Naive thymus-derived CD4-positive, alpha-beta T cell (primary cell): ENCODE measurements at regions not wholly inside any gene's neighbourhood (a gene's known extent, or its start where the extent isn't known, plus 50 kb on each side); places are given as distances from the start of the nearest gene placed in this dataset.
"Not testable (repeated sequence)": the region's sequence is repeated elsewhere in the genome, so short reads cannot be mapped to it uniquely, and the experiment has no call there.

Experiments
- ATAC-seq: fragments of 150-1000 bp; cut with Tn5 transposase; 2 replicates; pipeline ENCODE4 v1.10.0; 2021; ENCODE audit warnings: mild to moderate bottlenecking, moderate library complexity
- CTCF ChIA-PET: fragments of 350-600 bp; sonication (Branson Sonifier 250); formaldehyde crosslinking; loops from one replicate; lab custom pipeline; 2021; ENCODE audit warnings: antibody characterized with exemption; lab: Charles Lee
- POLR2A ChIA-PET: fragments of 350-600 bp; sonication (Branson Sonifier 250); formaldehyde crosslinking; loops from one replicate; lab custom pipeline; 2021; ENCODE audit warnings: antibody characterized with exemption, inconsistent platforms; lab: Charles Lee
- DNase-seq, 9 donors: peaks; one replicate each; pipeline versions ENCODE4 v3.0.0 to v3.0.0-alpha.2; 2020 to 2022; ENCODE audit warnings: mixed read lengths in 1 of 9
- H3K27ac ChIP-seq: one replicate; pipeline ENCODE4 v1.7.0; 2013; ENCODE audit warnings: mild to moderate bottlenecking, low read depth, low read length, moderate library complexity
- H3K27me3 ChIP-seq, 2 donors: one replicate each; pipeline ENCODE4 v1.7.0; 2013; ENCODE audit warnings: low read length in 2 of 2, mild to moderate bottlenecking in 2 of 2, moderate library complexity in 2 of 2; ENCODE audit not compliant: control insufficient read depth in 2 of 2, insufficient read depth in 2 of 2
- H3K36me3 ChIP-seq, 3 experiments: 1 replicate in 2 of 3; 2 replicates in 1 of 3; pipeline ENCODE4 v1.7.0; 2013; ENCODE audit warnings: low read length in 3 of 3, mild to moderate bottlenecking in 3 of 3, moderate library complexity in 1 of 3; ENCODE audit not compliant: insufficient read depth in 3 of 3, control insufficient read depth in 2 of 3
- H3K4me1 ChIP-seq, 2 donors: one replicate each; pipeline ENCODE4 v1.7.0; 2013; ENCODE audit warnings: low read length in 2 of 2, mild to moderate bottlenecking in 2 of 2, moderate library complexity in 1 of 2; ENCODE audit not compliant: control insufficient read depth in 2 of 2, insufficient read depth in 2 of 2
- H3K4me3 ChIP-seq: 2 replicates; pipeline ENCODE4 v1.7.0; 2013; ENCODE audit warnings: mild to moderate bottlenecking, low read length
- H3K9me3 ChIP-seq, 3 experiments: 1 replicate in 2 of 3; 2 replicates in 1 of 3; pipeline ENCODE4 v1.7.0; 2013; ENCODE audit warnings: low read length in 3 of 3; ENCODE audit not compliant: control insufficient read depth in 2 of 3
- H3K27ac Mint-ChIP-seq, 9 donors: one replicate each; pipeline ENCODE4 v1.8.0; 2020 to 2022; ENCODE audit warnings: mixed read lengths in 9 of 9, mild to moderate bottlenecking in 8 of 9, moderate library complexity in 5 of 9, inconsistent platforms in 2 of 9
- H3K27me3 Mint-ChIP-seq, 5 donors: one replicate each; pipeline ENCODE4 v1.8.0; 2021 to 2022; ENCODE audit warnings: mixed read lengths in 5 of 5, mild to moderate bottlenecking in 1 of 5
- H3K36me3 Mint-ChIP-seq, 5 donors: one replicate each; pipeline ENCODE4 v1.8.0; 2020 to 2022; ENCODE audit warnings: mixed read lengths in 5 of 5, mild to moderate bottlenecking in 3 of 5, inconsistent platforms in 1 of 5
- H3K4me1 Mint-ChIP-seq, 7 donors: one replicate each; pipeline ENCODE4 v1.8.0; 2020 to 2022; ENCODE audit warnings: mixed read lengths in 7 of 7, mild to moderate bottlenecking in 3 of 7, inconsistent platforms in 1 of 7
- H3K4me3 Mint-ChIP-seq, 10 donors: one replicate each; pipeline ENCODE4 v1.8.0; 2020 to 2022; ENCODE audit warnings: mild to moderate bottlenecking in 10 of 10, mixed read lengths in 10 of 10, moderate library complexity in 6 of 10, inconsistent platforms in 2 of 10
- H3K9me3 Mint-ChIP-seq, 11 donors: one replicate each; pipeline ENCODE4 v1.8.0; 2020 to 2022; ENCODE audit warnings: mixed read lengths in 11 of 11, mild to moderate bottlenecking in 4 of 11, inconsistent platforms in 1 of 11, moderate library complexity in 1 of 11
- intact Hi-C, 2 donors: fragments of 100-400 bp; cut with micrococcal nuclease; formaldehyde crosslinking; loops; one replicate each; pipeline ENCODE4 v1.15.1; 2023

DNA sequence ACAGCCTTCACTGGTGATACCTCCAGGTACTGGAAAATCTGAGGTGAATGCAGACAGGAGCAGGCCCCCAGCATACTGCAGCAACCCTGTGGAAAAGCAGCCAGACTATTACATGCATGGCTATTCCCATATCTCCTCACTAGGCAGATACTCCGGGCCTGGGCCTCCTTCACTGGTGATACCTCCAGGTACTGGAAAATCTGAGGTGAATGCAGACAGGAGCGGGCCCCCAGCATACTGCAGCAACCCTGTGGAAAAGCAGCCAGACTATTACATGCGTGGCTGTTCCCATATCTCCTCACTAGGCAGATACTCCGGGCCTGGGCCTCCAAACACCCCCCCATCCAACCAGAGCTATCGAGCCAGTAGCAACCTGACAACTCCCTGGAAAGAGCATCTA lies 724.2 kb downstream of the KLHL13 start:
- intact Hi-C loops, H3K4me3 ChIP-seq, H3K4me1 ChIP-seq, DNase-seq, H3K9me3 Mint-ChIP-seq, H3K4me1 Mint-ChIP-seq, H3K27me3 Mint-ChIP-seq, H3K9me3 ChIP-seq, H3K36me3 ChIP-seq, POLR2A ChIA-PET, H3K27ac Mint-ChIP-seq, CTCF ChIA-PET, H3K27ac ChIP-seq, H3K36me3 Mint-ChIP-seq, H3K27me3 ChIP-seq, H3K4me3 Mint-ChIP-seq, ATAC-seq: not testable (repeated sequence)

DNA sequence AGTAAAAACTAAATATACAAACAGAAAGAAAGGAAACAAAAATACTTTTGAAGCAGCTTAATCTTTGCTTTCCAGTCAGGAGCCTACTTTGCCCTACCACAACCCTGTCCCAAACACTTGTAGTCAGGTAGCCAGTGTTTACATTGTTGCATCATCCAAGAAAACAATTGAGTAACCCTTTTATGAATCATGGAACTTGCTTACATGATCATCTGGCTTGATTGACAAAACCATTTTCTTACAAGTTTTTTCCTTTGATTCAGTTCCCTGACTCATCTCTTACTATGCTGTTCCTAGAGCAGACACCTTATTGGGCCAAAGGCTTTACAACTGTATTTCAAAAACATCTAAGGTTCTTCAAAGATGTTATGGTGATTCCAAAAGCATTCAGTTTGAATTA lies 740.1 kb downstream of the KLHL13 start:
- H3K27me3 ChIP-seq, result no peaks in the 10 kb centered on the region
- ATAC-seq (no peak), DNase-seq (no peak)
- Mint-ChIP-seq H3K4me1 (no peaks in the 10 kb centered on the region), H3K27ac (no peak overlapping the region), H3K4me3 (no peak overlapping the region), H3K27me3 (no peaks in the 10 kb centered on the region), H3K9me3 (peaks cover 0 to 4% (median 0%) of the 10 kb centered on the region in 11 donors), H3K36me3 (no peaks in the 10 kb centered on the region)
- CTCF ChIA-PET, result no interaction called here
- H3K36me3 ChIP-seq, result no peaks in the 10 kb centered on the region
- no peaks in the 10 kb centered on the region for H3K9me3 ChIP-seq
- H3K27ac ChIP-seq, result no peak overlapping the region
- no peak overlapping the region for H3K4me3 ChIP-seq
- POLR2A ChIA-PET, result no interaction called here
- no peaks in the 10 kb centered on the region for H3K4me1 ChIP-seq
- intact Hi-C loops, result no loop called here

DNA sequence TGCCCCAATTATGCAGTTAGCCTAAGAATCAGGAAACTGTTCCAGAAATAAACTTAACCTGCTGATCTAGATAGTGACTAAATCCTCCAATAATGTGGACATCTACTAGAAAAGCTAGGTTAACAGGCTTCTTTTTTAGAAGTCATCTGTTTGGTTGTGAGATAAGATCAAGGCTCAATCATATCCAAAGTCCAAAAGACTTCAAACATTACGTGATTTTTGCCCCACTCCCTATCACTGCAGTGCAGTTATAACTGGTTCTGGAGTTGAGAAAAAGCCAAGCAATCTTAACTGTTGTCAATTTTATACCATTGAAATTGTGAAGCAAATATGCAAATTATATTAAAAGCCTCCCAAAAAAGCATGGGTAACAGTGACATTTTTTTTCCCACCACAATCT lies 781.4 kb downstream of the KLHL13 start:
- CTCF ChIA-PET, result no interaction called here
- ATAC-seq, result no peak

DNA sequence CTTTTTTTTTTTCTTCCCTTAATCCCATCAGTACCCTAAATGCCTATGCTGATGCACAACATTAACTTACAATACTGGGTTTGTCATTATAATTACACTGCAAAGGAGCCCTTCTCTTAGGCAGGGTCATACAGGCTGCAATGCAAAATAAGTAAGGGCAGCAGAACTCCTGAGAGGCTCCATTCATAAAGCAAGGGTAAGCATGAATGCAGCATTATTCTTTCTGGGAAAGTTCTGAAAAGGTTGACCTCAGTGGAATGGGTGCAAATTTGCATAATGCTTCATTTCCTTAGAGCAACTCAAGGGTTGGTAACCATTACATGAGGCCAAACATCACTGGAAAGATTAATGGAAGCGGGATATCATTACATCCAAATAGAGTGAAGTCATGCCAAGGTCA lies 789.2 kb downstream of the KLHL13 start:
- no peaks in the 10 kb centered on the region for H3K36me3 Mint-ChIP-seq
- H3K9me3 Mint-ChIP-seq, result peaks cover 0 to 5% (median 1%) of the 10 kb centered on the region in 11 donors
- Histone ChIP-seq H3K27me3 (no peaks in the 10 kb centered on the region), H3K4me1 (no peaks in the 10 kb centered on the region), H3K4me3 (no peak overlapping the region), H3K9me3 (no peaks in the 10 kb centered on the region), H3K36me3 (no peaks in the 10 kb centered on the region), H3K27ac (no peak overlapping the region)
- no peaks in the 10 kb centered on the region for H3K27me3 Mint-ChIP-seq
- intact Hi-C loops, result no loop called here
- ChIA-PET POLR2A (no interaction called here), CTCF (no interaction called here)
- ATAC-seq (no peak), DNase-seq (no peak)
- no peak overlapping the region for H3K4me3 Mint-ChIP-seq
- H3K27ac Mint-ChIP-seq, result no peak overlapping the region
- H3K4me1 Mint-ChIP-seq, result no peaks in the 10 kb centered on the region

More for the DNA sequence above, 781.4 kb downstream of the KLHL13 start:
- Histone ChIP-seq H3K27me3 (no peaks in the 10 kb centered on the region), H3K4me1 (no peaks in the 10 kb centered on the region), H3K36me3 (no peaks in the 10 kb centered on the region), H3K27ac (no peak overlapping the region), H3K9me3 (no peaks in the 10 kb centered on the region), H3K4me3 (no peak overlapping the region)
- DNase-seq, result no peak
- intact Hi-C loops, result no loop called here
- Mint-ChIP-seq H3K27me3 (no peaks in the 10 kb centered on the region), H3K4me1 (no peaks in the 10 kb centered on the region), H3K27ac (no peak overlapping the region), H3K9me3 (peaks cover 0 to 4% (median 0%) of the 10 kb centered on the region in 11 donors), H3K36me3 (no peaks in the 10 kb centered on the region), H3K4me3 (no peak overlapping the region)
- POLR2A ChIA-PET, result no interaction called here

DNA sequence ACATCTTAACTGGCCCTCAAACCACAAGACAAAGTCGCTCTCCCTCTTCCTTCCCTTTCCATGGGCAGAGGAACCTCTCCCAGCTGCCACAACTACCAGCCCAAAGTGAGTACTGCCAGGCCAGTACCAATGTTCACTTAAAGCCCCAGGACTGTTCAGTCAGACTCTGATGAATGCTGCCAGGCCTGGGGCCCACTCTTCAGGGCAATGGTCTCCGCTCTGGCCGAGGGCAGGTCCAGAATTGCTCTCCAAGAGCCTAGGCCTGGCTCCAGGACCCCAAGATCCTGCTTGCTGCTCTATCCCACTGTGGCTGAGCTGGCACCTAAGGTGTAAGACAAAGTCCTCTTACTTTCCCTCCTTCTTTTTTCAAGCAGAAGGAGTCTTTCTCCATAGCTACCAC lies 790.9 kb downstream of the KLHL13 start:
- no peaks in the 10 kb centered on the region for H3K27me3 ChIP-seq
- Mint-ChIP-seq H3K36me3 (no peaks in the 10 kb centered on the region), H3K4me1 (no peaks in the 10 kb centered on the region), H3K27me3 (no peaks in the 10 kb centered on the region), H3K27ac (no peak overlapping the region), H3K9me3 (peaks cover 0 to 5% (median 3%) of the 10 kb centered on the region in 11 donors), H3K4me3 (no peak overlapping the region)
- no peak for ATAC-seq
- no peak for DNase-seq
- no peaks in the 10 kb centered on the region for H3K36me3 ChIP-seq
- H3K9me3 ChIP-seq, result no peaks in the 10 kb centered on the region
- intact Hi-C loops, result no loop called here
- no peak overlapping the region for H3K27ac ChIP-seq
- no peaks in the 10 kb centered on the region for H3K4me1 ChIP-seq
- no peak overlapping the region for H3K4me3 ChIP-seq
- ChIA-PET POLR2A (no interaction called here), CTCF (no interaction called here)

DNA sequence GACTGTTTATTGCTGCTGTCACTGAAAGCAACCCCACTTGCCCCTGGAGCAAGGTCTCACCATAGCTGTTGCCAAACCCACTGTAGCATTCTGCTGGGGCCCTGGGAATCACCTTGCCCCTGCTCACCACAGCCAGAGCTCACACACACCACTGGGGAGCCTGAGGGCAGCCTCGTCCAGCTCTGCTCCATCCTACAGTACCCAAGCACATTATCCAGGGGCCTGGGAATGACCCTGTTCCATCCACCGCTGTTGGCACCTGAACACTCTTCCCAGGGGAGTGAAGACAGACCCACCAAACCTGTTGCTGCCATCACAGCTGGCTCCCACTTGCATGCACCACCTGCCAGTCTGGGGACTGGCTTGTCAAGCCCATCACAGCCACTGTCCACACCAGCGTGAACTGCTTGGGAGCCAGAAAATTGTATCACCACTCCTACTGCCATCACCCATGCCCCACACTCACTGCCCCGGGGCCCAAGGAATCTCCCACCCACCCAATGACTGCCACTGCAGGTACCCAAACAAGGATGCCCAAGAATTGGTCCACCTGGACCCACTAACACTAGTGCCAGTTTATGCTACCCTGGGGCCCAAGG lies 811.3 kb downstream of the KLHL13 start:
- Histone ChIP-seq H3K4me3 (no peak overlapping the region), H3K36me3 (no peaks in the 10 kb centered on the region), H3K27ac (no peak overlapping the region), H3K27me3 (no peaks in the 10 kb centered on the region), H3K9me3 (no peaks in the 10 kb centered on the region), H3K4me1 (no peaks in the 10 kb centered on the region)
- ChIA-PET POLR2A (no interaction called here), CTCF (no interaction called here)
- no peaks in the 10 kb centered on the region for H3K36me3 Mint-ChIP-seq
- intact Hi-C loops, result no loop called here
- no peak overlapping the region for H3K27ac Mint-ChIP-seq
- ATAC-seq (no peak), DNase-seq (no peak)
- no peaks in the 10 kb centered on the region for H3K27me3 Mint-ChIP-seq
- H3K4me1 Mint-ChIP-seq, result no peaks in the 10 kb centered on the region
- peaks cover 0 to 8% (median 0%) of the 10 kb centered on the region in 11 donors for H3K9me3 Mint-ChIP-seq
- no peak overlapping the region for H3K4me3 Mint-ChIP-seq

DNA sequence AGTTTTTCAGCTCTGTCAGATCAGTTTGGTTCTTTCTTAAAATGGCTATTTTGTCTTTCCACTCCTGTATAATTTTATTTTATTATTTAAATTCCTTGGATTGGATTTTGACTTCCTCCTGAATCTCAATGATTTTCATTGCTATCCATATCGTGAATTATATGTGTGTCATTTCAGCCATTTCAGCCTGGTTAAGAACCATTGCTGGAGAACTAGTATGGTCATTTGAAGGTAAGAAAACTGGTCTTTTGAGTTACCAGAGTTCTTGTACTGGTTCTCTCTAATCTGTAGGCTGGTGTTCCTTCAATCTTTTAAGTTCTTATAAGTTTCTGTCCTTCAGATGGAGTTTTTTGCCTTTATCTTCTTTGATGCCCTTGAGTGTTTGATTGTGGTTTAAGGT lies 815.5 kb downstream of the KLHL13 start:
- DNase-seq (no peak), ATAC-seq (no peak)
- Histone ChIP-seq H3K36me3 (no peaks in the 10 kb centered on the region), H3K27me3 (no peaks in the 10 kb centered on the region), H3K4me1 (no peaks in the 10 kb centered on the region), H3K9me3 (no peaks in the 10 kb centered on the region), H3K27ac (no peak overlapping the region), H3K4me3 (no peak overlapping the region)
- Mint-ChIP-seq H3K4me3 (no peak overlapping the region), H3K4me1 (peaks cover 0 to 2% (median 0%) of the 10 kb centered on the region in 7 donors), H3K9me3 (peaks cover 0 to 6% (median 0%) of the 10 kb centered on the region in 11 donors), H3K27ac (no peak overlapping the region), H3K36me3 (no peaks in the 10 kb centered on the region), H3K27me3 (no peaks in the 10 kb centered on the region)
- intact Hi-C loops, result no loop called here
- POLR2A ChIA-PET, result no interaction called here
- CTCF ChIA-PET, result no interaction called here
